Gastrocnemius medialis (tissue), 4 donors: ENCODE measurements at regions not wholly inside any gene's neighbourhood (a gene's known extent, or its start where the extent isn't known, plus 50 kb on each side); places are given as distances from the start of the nearest gene placed in this dataset.

Source experiments
- CTCF ChIP-seq, 5 experiments: fragments of 450-650 bp in 3 of 5; fragments of 200-600 bp in 2 of 5; sonication (generic) in 2 of 5; IDR thresholded peaks in 4 of 5; conservative IDR thresholded peaks in 1 of 5; 1 replicate in 4 of 5; 2 replicates in 1 of 5; pipeline ENCODE4 v1.5.1; 2016 to 2019; ENCODE audit warnings: antibody characterized with exemption in 5 of 5, mild to moderate bottlenecking in 3 of 5, moderate library complexity in 3 of 5
- POLR2A ChIP-seq, 2 donors: fragments of 450-650 bp; IDR thresholded peaks; one replicate each; pipeline ENCODE4 v1.6.1; 2017; ENCODE audit warnings: antibody characterized with exemption in 2 of 2, mild to moderate bottlenecking in 2 of 2, moderate library complexity in 2 of 2

DNA sequence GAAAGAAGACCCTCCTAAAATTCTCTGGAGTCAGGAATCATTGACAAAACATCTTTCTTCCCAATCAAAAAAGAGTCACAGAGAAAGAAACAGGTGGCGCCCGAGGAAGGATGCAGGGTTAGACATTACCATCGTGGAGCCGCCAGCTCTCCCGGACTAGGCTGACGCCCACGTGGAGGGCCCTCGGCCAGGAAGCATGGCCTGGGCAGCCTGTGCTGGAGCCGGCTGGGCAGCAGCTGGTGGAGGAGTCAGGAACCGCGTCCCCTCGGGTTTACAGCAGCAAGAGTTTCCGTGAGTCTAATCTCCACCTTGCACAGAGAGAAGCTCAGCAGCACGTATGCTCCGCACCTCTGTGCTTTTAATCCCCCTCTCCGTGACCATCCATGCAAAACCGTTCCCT lies 533.7 kb upstream of the ATP11B start:
- no peak for TF ChIP-seq CTCF (IDR thresholded peaks at IDR 0.05 in 4 of 5, conservative IDR thresholded peaks at IDR 0.05 in 1 of 5)
- no peak for TF ChIP-seq POLR2A (IDR thresholded peaks at IDR 0.05)
